SH-SY5Y (cell line): ENCODE measurements at regions not wholly inside any gene's neighbourhood (a gene's known extent, or its start where the extent isn't known, plus 50 kb on each side); places are given as distances from the start of the nearest gene placed in this dataset.

Experiments
- GATA2 ChIP-seq: IDR thresholded peaks from 2 replicates; pipeline ENCODE4 v1.6.1; 2011; ENCODE audit warnings: mild to moderate bottlenecking, low read depth, low read length
- GATA3 ChIP-seq: IDR thresholded peaks from 2 replicates; pipeline ENCODE4 v1.6.1; 2011; ENCODE audit warnings: low read depth, mild to moderate bottlenecking, low read length, moderate library complexity

DNA sequence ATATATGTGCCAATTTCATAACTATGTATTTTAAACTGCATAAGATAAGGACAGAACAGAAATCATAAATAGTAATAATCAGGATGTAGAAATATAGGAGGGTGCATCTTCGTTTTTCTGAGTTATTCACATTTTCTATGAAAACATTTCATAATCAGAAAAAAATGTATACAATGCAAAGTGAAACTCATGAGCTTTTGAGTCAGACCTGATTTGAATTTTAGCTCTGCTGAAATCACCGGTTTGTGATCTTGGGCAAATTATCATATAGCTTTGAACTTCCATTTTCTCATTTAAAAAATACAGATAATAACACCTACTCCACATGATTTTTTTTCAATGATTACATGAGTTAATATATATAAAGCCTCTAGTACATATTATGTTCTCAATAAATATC lies 106.9 kb downstream of the KDR start:
- TF ChIP-seq GATA2 (no peak), GATA3 (no peak)
